Prostate gland (tissue), 2 donors: ENCODE measurements at regions not wholly inside any gene's neighbourhood (a gene's known extent, or its start where the extent isn't known, plus 50 kb on each side); places are given as distances from the start of the nearest gene placed in this dataset.

Source experiments
- POLR2A ChIP-seq: fragments of 450-650 bp; IDR thresholded peaks from one replicate; pipeline ENCODE4 v1.6.1; 2016; ENCODE audit warnings: antibody characterized with exemption, mild to moderate bottlenecking
- TF ChIP-seq, protein P1 (sequence below), 4 experiments: fragments of 200-600 bp in 2 of 4; fragments of 450-650 bp in 2 of 4; sonication (generic) in 2 of 4; IDR thresholded peaks; 1 replicate in 3 of 4; 2 replicates in 1 of 4; pipeline ENCODE4 v1.5.1; 2016 to 2019; ENCODE audit warnings: antibody characterized with exemption in 4 of 4, mild to moderate bottlenecking in 2 of 4, moderate library complexity in 2 of 4

GRCh38 chr3:36647423-36647853 lies 116.9 kb downstream of the DCLK3 start:
- TF ChIP-seq, protein P1, sequence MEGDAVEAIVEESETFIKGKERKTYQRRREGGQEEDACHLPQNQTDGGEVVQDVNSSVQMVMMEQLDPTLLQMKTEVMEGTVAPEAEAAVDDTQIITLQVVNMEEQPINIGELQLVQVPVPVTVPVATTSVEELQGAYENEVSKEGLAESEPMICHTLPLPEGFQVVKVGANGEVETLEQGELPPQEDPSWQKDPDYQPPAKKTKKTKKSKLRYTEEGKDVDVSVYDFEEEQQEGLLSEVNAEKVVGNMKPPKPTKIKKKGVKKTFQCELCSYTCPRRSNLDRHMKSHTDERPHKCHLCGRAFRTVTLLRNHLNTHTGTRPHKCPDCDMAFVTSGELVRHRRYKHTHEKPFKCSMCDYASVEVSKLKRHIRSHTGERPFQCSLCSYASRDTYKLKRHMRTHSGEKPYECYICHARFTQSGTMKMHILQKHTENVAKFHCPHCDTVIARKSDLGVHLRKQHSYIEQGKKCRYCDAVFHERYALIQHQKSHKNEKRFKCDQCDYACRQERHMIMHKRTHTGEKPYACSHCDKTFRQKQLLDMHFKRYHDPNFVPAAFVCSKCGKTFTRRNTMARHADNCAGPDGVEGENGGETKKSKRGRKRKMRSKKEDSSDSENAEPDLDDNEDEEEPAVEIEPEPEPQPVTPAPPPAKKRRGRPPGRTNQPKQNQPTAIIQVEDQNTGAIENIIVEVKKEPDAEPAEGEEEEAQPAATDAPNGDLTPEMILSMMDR (IDR thresholded peaks at IDR 0.05) = no peak
- TF ChIP-seq POLR2A = no peak
